OCI-LY7 (cell line): ENCODE measurements at regions not wholly inside any gene's neighbourhood (a gene's known extent, or its start where the extent isn't known, plus 50 kb on each side); places are given as distances from the start of the nearest gene placed in this dataset.

Experiments
- BruUV-seq: library from RNA; stranded (reverse); fragments of 400-500 nt; replicated peaks from 2 replicates; lab custom pipeline; 2021; lab: Mats Ljungman, UMichigan
- CTCF ChIA-PET: fragments of 300-600 bp; sonication (Branson Sonifier 250); formaldehyde crosslinking; loops from one replicate; lab custom pipeline; 2022; ENCODE audit warnings: antibody characterized with exemption; ENCODE audit not compliant: unreplicated experiment; lab: Charles Lee
- POLR2A ChIA-PET: fragments of 300-600 bp; sonication (Branson Sonifier 250); formaldehyde crosslinking; loops from one replicate; lab custom pipeline; 2022; ENCODE audit warnings: antibody characterized with exemption; lab: Charles Lee
- DNase-seq: peaks from one replicate; pipeline ENCODE4 v3.0.0-alpha.2; 2015; ENCODE audit warnings: low spot score
- H2AFZ ChIP-seq: fragments of 200-600 bp; sonication (generic), shearing (Covaris generic); 2 replicates; pipeline ENCODE4 v1.6.1; 2014; ENCODE audit warnings: mild to moderate bottlenecking, antibody characterized with exemption, low read length, moderate library complexity
- H3K27ac ChIP-seq: fragments of 200-600 bp; sonication (generic); 2 replicates; pipeline ENCODE4 v1.5.1; 2014; ENCODE audit warnings: mixed run types, low read depth, mild to moderate bottlenecking, moderate library complexity, low read length, inconsistent platforms; ENCODE audit not compliant: poor library complexity, severe bottlenecking
- H3K36me3 ChIP-seq: fragments of 200-600 bp; sonication (generic); 2 replicates; pipeline ENCODE4 v1.6.1; 2014; ENCODE audit warnings: mild to moderate bottlenecking, antibody characterized with exemption, low read length, moderate library complexity, mixed read lengths; ENCODE audit not compliant: insufficient read depth
- H3K4me1 ChIP-seq: fragments of 200-600 bp; sonication (generic); 2 replicates; pipeline ENCODE4 v1.5.1; 2014; ENCODE audit warnings: mild to moderate bottlenecking, low read length; ENCODE audit not compliant: insufficient read depth, poor library complexity, severe bottlenecking
- H3K4me2 ChIP-seq: fragments of 200-600 bp; sonication (generic); 2 replicates; pipeline ENCODE4 v1.6.1; 2014; ENCODE audit warnings: mild to moderate bottlenecking, low read length
- H3K4me3 ChIP-seq: fragments of 200-600 bp; sonication (generic); 2 replicates; pipeline ENCODE4 v1.5.1; 2014; ENCODE audit warnings: mild to moderate bottlenecking, low read depth, low read length; ENCODE audit not compliant: poor library complexity, severe bottlenecking
- H3K79me2 ChIP-seq: fragments of 200-600 bp; sonication (generic); 2 replicates; pipeline ENCODE4 v1.6.1; 2016; ENCODE audit warnings: low read depth, mild to moderate bottlenecking, low read length, moderate library complexity, mixed read lengths; ENCODE audit not compliant: insufficient read depth
- H3K9me2 ChIP-seq: fragments of 200-600 bp; sonication (generic); 2 replicates; pipeline ENCODE4 v1.6.1; 2016; ENCODE audit warnings: mild to moderate bottlenecking, low read length, mixed read lengths; ENCODE audit not compliant: insufficient read depth
- H3K9me3 ChIP-seq: fragments of 200-600 bp; sonication (generic); 2 replicates; pipeline ENCODE4 v1.6.1; 2014; ENCODE audit warnings: mild to moderate bottlenecking, mixed run types, low read length, mixed read lengths
- H4K20me1 ChIP-seq: fragments of 200-600 bp; sonication (generic); 2 replicates; pipeline ENCODE4 v1.6.1; 2014; ENCODE audit warnings: mild to moderate bottlenecking, antibody characterized with exemption, low read length, moderate library complexity, mixed read lengths; ENCODE audit not compliant: insufficient read depth
- EZH2phosphoT487 ChIP-seq: fragments of 200-600 bp; sonication (generic); IDR thresholded peaks from 2 replicates; pipeline ENCODE4 v1.6.1; 2018; ENCODE audit warnings: low read depth, borderline replicate concordance, mild to moderate bottlenecking, mixed run types, antibody characterized with exemption, low read length, moderate library complexity, mixed read lengths
- intact Hi-C: fragments of 100-400 bp; cut with micrococcal nuclease; formaldehyde crosslinking; loops from one replicate; pipeline ENCODE4 v1.10.0; 2022; ENCODE audit not compliant: unreplicated experiment
- TF ChIP-seq, protein P1 (sequence below): fragments of 200-600 bp; sonication (generic); conservative IDR thresholded peaks from 2 replicates; pipeline ENCODE4 v1.5.1; 2014; ENCODE audit warnings: mild to moderate bottlenecking, antibody characterized with exemption, low read length, moderate library complexity, mixed read lengths

DNA sequence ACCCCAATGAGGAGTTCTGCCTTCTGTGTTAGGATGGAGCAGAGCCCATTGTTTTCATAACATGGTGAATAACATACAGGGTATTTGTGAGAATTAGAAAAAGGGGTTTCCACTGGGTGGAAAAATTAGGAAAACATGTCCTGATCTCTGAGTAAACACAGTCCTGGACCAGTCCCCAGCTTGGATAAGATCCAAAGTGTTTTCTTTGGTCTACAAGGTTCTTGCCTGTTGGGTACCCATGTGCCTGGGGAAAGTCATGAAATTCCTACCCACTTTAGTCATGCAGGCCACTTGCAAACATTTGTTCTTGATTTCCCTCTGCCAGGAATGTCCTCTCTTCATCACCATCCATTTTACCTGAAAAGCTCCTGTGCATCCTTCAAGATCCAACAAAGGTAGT is 164.8 kb upstream of the DYNLRB2 start:
- Histone ChIP-seq H3K4me2 (no peak overlapping the region), H3K27ac (no peak overlapping the region), H3K79me2 (no peaks in the 10 kb centered on the region), H3K4me3 (no peak overlapping the region), H4K20me1 (no peaks in the 10 kb centered on the region), H3K4me1 (no peaks in the 10 kb centered on the region), H3K9me2 (no peaks in the 10 kb centered on the region), H3K36me3 (no peaks in the 10 kb centered on the region), H3K9me3 (no peaks in the 10 kb centered on the region), H2AFZ (no peak overlapping the region)
- ChIA-PET POLR2A (no interaction called here), CTCF (no interaction called here)
- intact Hi-C loops: no loop called here
- no TSS peak for BruUV-seq
- DNase-seq: no peak
- no peak for TF ChIP-seq EZH2phosphoT487
- TF ChIP-seq, protein P1, sequence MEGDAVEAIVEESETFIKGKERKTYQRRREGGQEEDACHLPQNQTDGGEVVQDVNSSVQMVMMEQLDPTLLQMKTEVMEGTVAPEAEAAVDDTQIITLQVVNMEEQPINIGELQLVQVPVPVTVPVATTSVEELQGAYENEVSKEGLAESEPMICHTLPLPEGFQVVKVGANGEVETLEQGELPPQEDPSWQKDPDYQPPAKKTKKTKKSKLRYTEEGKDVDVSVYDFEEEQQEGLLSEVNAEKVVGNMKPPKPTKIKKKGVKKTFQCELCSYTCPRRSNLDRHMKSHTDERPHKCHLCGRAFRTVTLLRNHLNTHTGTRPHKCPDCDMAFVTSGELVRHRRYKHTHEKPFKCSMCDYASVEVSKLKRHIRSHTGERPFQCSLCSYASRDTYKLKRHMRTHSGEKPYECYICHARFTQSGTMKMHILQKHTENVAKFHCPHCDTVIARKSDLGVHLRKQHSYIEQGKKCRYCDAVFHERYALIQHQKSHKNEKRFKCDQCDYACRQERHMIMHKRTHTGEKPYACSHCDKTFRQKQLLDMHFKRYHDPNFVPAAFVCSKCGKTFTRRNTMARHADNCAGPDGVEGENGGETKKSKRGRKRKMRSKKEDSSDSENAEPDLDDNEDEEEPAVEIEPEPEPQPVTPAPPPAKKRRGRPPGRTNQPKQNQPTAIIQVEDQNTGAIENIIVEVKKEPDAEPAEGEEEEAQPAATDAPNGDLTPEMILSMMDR: no peak

DNA sequence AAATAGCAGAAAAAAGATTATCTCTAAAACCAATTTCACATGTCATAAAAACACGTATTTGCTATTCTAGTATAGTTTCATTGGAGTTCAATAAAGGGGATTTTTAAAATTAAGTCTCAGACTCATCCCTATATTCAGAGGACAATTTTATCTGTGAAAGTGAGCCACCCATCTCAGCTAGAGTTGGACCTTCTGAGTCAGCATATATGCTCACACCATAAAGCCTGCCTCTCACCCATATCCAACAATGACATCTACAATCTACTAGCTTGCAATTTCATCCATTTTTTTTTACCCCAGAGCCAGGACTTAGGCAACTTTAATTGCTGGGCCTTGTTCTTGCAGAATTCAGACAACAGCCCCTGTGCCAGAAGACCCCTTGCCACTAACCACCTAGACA is 165.3 kb upstream of the DYNLRB2 start:
- TF ChIP-seq EZH2phosphoT487: no peak
- TF ChIP-seq, protein P1: no peak
- no peak overlapping the region for H3K27ac ChIP-seq

DNA sequence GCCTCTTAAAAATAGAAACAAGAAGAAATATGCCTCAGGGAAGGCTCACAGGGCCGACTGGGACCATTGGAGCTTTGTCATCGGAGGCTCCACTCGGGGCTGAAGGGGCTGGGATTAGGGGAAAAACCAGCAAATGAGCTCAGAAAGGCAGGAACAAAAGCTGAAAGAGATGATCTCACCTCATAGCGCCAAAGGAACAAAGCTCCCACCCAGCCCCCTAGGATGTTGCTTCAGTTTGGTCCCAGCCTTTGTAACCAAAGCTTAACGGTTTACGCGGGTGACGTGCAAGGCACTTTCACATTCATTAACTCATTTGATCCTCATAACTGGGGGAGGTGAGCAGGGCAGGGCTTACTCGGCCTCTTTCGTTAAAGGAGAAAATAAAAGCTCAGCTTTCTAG is 168.5 kb upstream of the DYNLRB2 start:
- Histone ChIP-seq H3K9me2 (no peaks in the 10 kb centered on the region), H3K4me3 (no peak overlapping the region), H4K20me1 (no peaks in the 10 kb centered on the region), H3K9me3 (no peaks in the 10 kb centered on the region), H3K79me2 (no peaks in the 10 kb centered on the region), H2AFZ (no peak overlapping the region), H3K4me2 (no peak overlapping the region), H3K27ac (no peak overlapping the region), H3K4me1 (no peaks in the 10 kb centered on the region), H3K36me3 (no peaks in the 10 kb centered on the region)
- intact Hi-C loops: no loop called here
- POLR2A ChIA-PET: no interaction called here
- TF ChIP-seq, protein P1: no peak
- TF ChIP-seq EZH2phosphoT487: no peak
- CTCF ChIA-PET: no interaction called here
- DNase-seq: no peak
- BruUV-seq: no TSS peak

More for the DNA sequence above, 165.3 kb upstream of the DYNLRB2 start:
- no peak overlapping the region for H2AFZ ChIP-seq
- DNase-seq: no peak
- H3K9me3 ChIP-seq: no peaks in the 10 kb centered on the region
- H3K79me2 ChIP-seq: no peaks in the 10 kb centered on the region
- no peak overlapping the region for H3K4me3 ChIP-seq
- H3K36me3 ChIP-seq: no peaks in the 10 kb centered on the region
- no peaks in the 10 kb centered on the region for H3K9me2 ChIP-seq
- ChIA-PET CTCF (no interaction called here), POLR2A (no interaction called here)
- no TSS peak for BruUV-seq
- H4K20me1 ChIP-seq: no peaks in the 10 kb centered on the region
- no peak overlapping the region for H3K4me2 ChIP-seq
- no peaks in the 10 kb centered on the region for H3K4me1 ChIP-seq
- intact Hi-C loops: no loop called here
